K562 (cell line): ENCODE measurements at regions not wholly inside any gene's neighbourhood (a gene's known extent, or its start where the extent isn't known, plus 50 kb on each side); places are given as distances from the start of the nearest gene placed in this dataset.

ENCODE experiments used
- CREM ChIP-seq: IDR thresholded peaks from 2 replicates; pipeline ENCODE4 v1.6.1; 2014; ENCODE audit warnings: antibody characterized with exemption, low read depth
- EP300 ChIP-seq: IDR thresholded peaks from 2 replicates; pipeline ENCODE4 v1.6.1; 2012; ENCODE audit warnings: low read length, improper control_type of control experiment
- FOXK2 ChIP-seq, 2 experiments: fragments of 450-650 bp; IDR thresholded peaks in 1 of 2; conservative IDR thresholded peaks in 1 of 2; 2 replicates each; pipeline ENCODE4 v1.6.1; 2016; ENCODE audit warnings: low read depth in 2 of 2, mild to moderate bottlenecking in 1 of 2
- GABPA ChIP-seq: fragments of 200-800 bp; sonication (Bioruptor generic); conservative IDR thresholded peaks from 2 replicates; pipeline ENCODE4 v1.6.1; 2016; ENCODE audit warnings: low read depth, missing genetic modification characterization, missing compliant biosample characterization
- LEF1 ChIP-seq: fragments of 450-650 bp; IDR thresholded peaks from 2 replicates; pipeline ENCODE4 v1.6.1; 2016; ENCODE audit warnings: mild to moderate bottlenecking
- MEF2D ChIP-seq: conservative IDR thresholded peaks from 2 replicates; pipeline ENCODE4 v1.6.1; 2016; ENCODE audit warnings: low read depth, missing genetic modification characterization, missing compliant biosample characterization
- MTA1 ChIP-seq: fragments of 450-650 bp; IDR thresholded peaks from 2 replicates; pipeline ENCODE4 v1.6.1; 2017; ENCODE audit warnings: borderline replicate concordance
- NCOR1 ChIP-seq: fragments of 450-650 bp; IDR thresholded peaks from 2 replicates; pipeline ENCODE4 v1.6.1; 2016; ENCODE audit warnings: mild to moderate bottlenecking, moderate library complexity
- POLR2AphosphoS5 ChIP-seq: IDR thresholded peaks from 2 replicates; pipeline ENCODE4 v1.6.1; 2011; ENCODE audit warnings: mild to moderate bottlenecking, low read depth, low read length, moderate library complexity; ENCODE audit not compliant: control insufficient read depth, insufficient read depth
- TCF15 ChIP-seq: fragments of 250-450 bp; sonication (Bioruptor Pico); IDR thresholded peaks from 2 replicates; pipeline ENCODE4 v1.8.0; 2022; ENCODE audit warnings: moderate library complexity, mild to moderate bottlenecking, inconsistent platforms
- THRAP3 ChIP-seq: fragments of 450-650 bp; IDR thresholded peaks from 2 replicates; pipeline ENCODE4 v1.6.1; 2016; ENCODE audit warnings: mild to moderate bottlenecking, inconsistent platforms, borderline replicate concordance
- ZNF143 ChIP-seq: sonication (generic); formaldehyde crosslinking; IDR thresholded peaks from 2 replicates; pipeline ENCODE4 v1.9.0; 2022; ENCODE audit warnings: mild to moderate bottlenecking, missing genetic modification reagents
- TF ChIP-seq, protein P1 (sequence below): sonication (generic); formaldehyde crosslinking; IDR thresholded peaks from 2 replicates; pipeline ENCODE4 v1.9.0; 2022; ENCODE audit warnings: mild to moderate bottlenecking, missing genetic modification reagents
- TF ChIP-seq, protein P2 (sequence below), 3 experiments: IDR thresholded peaks in 2 of 3; conservative IDR thresholded peaks in 1 of 3; 2 replicates each; pipeline ENCODE4 v1.5.1; 2011 to 2012; ENCODE audit warnings: low read length in 3 of 3, mild to moderate bottlenecking in 3 of 3, control low read depth in 2 of 3, improper control_type of control experiment in 1 of 3, inconsistent platforms in 1 of 3, low read depth in 1 of 3, mixed read lengths in 1 of 3, moderate library complexity in 1 of 3; ENCODE audit not compliant: insufficient read depth in 2 of 3

GRCh38 chr11:127308291-127308690, 307.7 kb upstream of the KIRREL3 start:
- no peak for TF ChIP-seq NCOR1
- TF ChIP-seq MTA1 = no peak
- TF ChIP-seq, protein P1, sequence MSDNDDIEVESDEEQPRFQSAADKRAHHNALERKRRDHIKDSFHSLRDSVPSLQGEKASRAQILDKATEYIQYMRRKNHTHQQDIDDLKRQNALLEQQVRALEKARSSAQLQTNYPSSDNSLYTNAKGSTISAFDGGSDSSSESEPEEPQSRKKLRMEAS = no peak
- no peak for TF ChIP-seq LEF1
- no peak for TF ChIP-seq THRAP3
- no peak for TF ChIP-seq POLR2AphosphoS5
- no peak for TF ChIP-seq MEF2D (tag)
- no peak for TF ChIP-seq FOXK2 (conservative IDR thresholded peaks at IDR 0.05 in 1 of 2, IDR thresholded peaks at IDR 0.05 in 1 of 2; ENCODE audit: low read depth in 2 of 2)
- no peak for TF ChIP-seq EP300
- TF ChIP-seq, protein P2, sequence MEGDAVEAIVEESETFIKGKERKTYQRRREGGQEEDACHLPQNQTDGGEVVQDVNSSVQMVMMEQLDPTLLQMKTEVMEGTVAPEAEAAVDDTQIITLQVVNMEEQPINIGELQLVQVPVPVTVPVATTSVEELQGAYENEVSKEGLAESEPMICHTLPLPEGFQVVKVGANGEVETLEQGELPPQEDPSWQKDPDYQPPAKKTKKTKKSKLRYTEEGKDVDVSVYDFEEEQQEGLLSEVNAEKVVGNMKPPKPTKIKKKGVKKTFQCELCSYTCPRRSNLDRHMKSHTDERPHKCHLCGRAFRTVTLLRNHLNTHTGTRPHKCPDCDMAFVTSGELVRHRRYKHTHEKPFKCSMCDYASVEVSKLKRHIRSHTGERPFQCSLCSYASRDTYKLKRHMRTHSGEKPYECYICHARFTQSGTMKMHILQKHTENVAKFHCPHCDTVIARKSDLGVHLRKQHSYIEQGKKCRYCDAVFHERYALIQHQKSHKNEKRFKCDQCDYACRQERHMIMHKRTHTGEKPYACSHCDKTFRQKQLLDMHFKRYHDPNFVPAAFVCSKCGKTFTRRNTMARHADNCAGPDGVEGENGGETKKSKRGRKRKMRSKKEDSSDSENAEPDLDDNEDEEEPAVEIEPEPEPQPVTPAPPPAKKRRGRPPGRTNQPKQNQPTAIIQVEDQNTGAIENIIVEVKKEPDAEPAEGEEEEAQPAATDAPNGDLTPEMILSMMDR (IDR thresholded peaks at IDR 0.05 in 2 of 3, conservative IDR thresholded peaks at IDR 0.05 in 1 of 3; ENCODE audit: insufficient read depth in 2 of 3, low read depth in 1 of 3, low read length in 3 of 3) = no peak
- no peak for TF ChIP-seq TCF15 (CRISPR knock-in tag)
- no peak for TF ChIP-seq CREM
- no peak for TF ChIP-seq GABPA
- TF ChIP-seq ZNF143 (CRISPR knock-in tag) = no peak
